Mucosa of rectum (tissue), 2 donors: ENCODE measurements at regions not wholly inside any gene's neighbourhood (a gene's known extent, or its start where the extent isn't known, plus 50 kb on each side); places are given as distances from the start of the nearest gene placed in this dataset.

Source experiments
- H3K27ac ChIP-seq, 2 donors: one replicate each; pipeline ENCODE4 v1.7.0; 2013; ENCODE audit warnings: inconsistent platforms in 2 of 2, low read depth in 2 of 2, low read length in 2 of 2
- H3K27me3 ChIP-seq, 2 donors: one replicate each; pipeline ENCODE4 v1.7.0; 2013; ENCODE audit warnings: low read length in 2 of 2; ENCODE audit not compliant: control insufficient read depth in 2 of 2, insufficient read depth in 2 of 2
- H3K36me3 ChIP-seq, 2 donors: one replicate each; pipeline ENCODE4 v1.7.0; 2013; ENCODE audit warnings: low read length in 2 of 2; ENCODE audit not compliant: control insufficient read depth in 2 of 2, insufficient read depth in 2 of 2
- H3K4me1 ChIP-seq, 2 donors: one replicate each; pipeline ENCODE4 v1.7.0; 2013; ENCODE audit warnings: low read length in 2 of 2, mild to moderate bottlenecking in 1 of 2; ENCODE audit not compliant: control insufficient read depth in 2 of 2, insufficient read depth in 2 of 2
- H3K4me3 ChIP-seq, 2 donors: one replicate each; pipeline ENCODE4 v1.7.0; 2013; ENCODE audit warnings: low read length in 2 of 2
- H3K9ac ChIP-seq, 2 donors: one replicate each; pipeline ENCODE4 v1.7.0; 2013; ENCODE audit warnings: low read length in 2 of 2, low read depth in 1 of 2, mild to moderate bottlenecking in 1 of 2
- H3K9me3 ChIP-seq, 2 donors: one replicate each; pipeline ENCODE4 v1.7.0; 2013; ENCODE audit warnings: low read length in 2 of 2; ENCODE audit not compliant: control insufficient read depth in 2 of 2
- donor health status: healthy.
- donor health status: Normal muscosa, but diverticular disease.

DNA sequence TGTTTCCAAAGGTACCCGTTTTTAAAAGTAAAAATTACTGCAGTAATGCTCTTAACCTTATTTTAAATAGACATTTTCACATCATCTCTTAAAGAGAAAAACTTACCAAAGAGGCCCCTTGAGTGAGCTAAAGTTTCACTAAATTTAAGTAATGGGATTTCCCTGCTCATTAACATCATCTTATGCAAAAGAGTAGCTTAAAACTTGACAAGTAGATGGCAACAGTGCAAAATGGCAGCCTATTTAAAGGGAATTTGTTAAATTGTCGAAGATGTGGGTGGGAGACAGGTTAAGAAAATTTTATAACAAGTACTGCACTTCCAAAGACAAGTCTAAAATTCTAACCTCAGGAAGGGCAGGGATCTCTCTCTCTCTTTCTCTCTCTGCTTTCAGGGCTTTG is 271.7 kb upstream of the LDB2 start:
- no peak overlapping the region for H3K27ac ChIP-seq
- no peaks in the 10 kb centered on the region for H3K4me1 ChIP-seq
- no peak overlapping the region for H3K9ac ChIP-seq
- H3K36me3 ChIP-seq = no peaks in the 10 kb centered on the region
- no peaks in the 10 kb centered on the region for H3K9me3 ChIP-seq
- no peaks in the 10 kb centered on the region for H3K27me3 ChIP-seq
- H3K4me3 ChIP-seq = no peak overlapping the region

DNA sequence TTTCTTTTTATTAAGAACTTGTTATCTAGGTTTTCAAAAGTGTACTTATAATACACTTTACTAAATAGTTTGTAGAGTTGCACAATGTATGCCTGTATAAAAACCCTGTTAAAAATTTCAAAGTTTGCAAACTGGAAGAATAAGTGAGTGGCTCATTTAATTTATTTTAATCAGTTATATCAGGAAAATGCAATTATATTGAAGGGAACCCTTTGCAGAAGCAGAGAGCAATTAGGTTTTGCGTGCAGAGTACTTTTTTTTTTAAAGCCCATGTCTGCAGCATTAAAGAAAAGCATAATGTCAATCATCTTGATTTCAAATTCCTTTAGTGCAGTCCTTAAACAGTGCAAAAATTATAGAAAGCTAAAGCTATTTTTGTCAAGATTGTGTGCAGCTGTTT is 271.3 kb upstream of the LDB2 start:
- Histone ChIP-seq H3K27ac (no peak overlapping the region), H3K36me3 (no peaks in the 10 kb centered on the region), H3K4me1 (no peaks in the 10 kb centered on the region), H3K9me3 (no peaks in the 10 kb centered on the region), H3K9ac (no peak overlapping the region), H3K27me3 (no peaks in the 10 kb centered on the region), H3K4me3 (no peak overlapping the region)

DNA sequence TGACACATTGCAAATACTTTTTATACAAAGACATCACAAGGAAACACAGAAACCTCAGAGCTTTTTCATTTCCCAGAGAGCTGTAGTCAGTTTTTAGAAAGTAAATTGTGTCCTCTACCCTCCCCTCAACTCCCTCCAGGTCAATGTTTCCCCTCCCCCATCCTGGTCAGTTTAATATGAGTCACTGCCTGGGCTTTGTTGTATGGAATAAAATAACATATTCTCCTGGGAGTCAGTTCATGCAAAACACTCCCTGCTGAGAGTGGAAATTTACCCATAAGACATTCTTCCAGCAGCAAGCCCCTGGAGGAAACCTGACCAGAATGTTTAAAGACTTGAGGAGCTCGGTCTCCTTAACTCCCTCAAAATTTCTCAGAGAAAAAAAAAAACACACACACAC is 270.1 kb upstream of the LDB2 start:
- H3K27ac ChIP-seq = no peak overlapping the region
- no peaks in the 10 kb centered on the region for H3K9me3 ChIP-seq
- H3K4me3 ChIP-seq = no peak overlapping the region
- no peaks in the 10 kb centered on the region for H3K4me1 ChIP-seq
- no peaks in the 10 kb centered on the region for H3K36me3 ChIP-seq
- H3K27me3 ChIP-seq = no peaks in the 10 kb centered on the region
- H3K9ac ChIP-seq = no peak overlapping the region

DNA sequence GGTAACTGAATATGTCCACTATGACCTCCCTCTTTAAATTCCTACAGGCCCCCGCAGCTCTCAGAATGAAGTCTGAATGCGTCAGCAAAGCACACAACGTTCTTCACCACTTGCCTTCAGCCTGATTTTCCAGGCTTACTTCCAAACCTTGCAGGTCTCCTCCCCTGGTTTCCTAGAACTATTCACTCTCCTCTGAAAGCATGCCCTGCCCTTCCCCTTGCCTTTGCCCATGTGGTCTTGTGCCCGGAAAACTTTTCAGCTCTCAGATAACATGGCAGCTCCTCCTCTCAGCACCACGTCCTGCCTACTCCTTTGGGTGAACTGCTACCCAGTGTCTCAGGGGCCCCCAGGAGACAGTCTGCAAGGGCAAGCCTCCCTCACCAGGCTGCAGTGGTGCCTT is 268.5 kb upstream of the LDB2 start:
- Histone ChIP-seq H3K27me3 (no peaks in the 10 kb centered on the region), H3K4me3 (no peak overlapping the region), H3K4me1 (no peaks in the 10 kb centered on the region), H3K9me3 (no peaks in the 10 kb centered on the region), H3K36me3 (no peaks in the 10 kb centered on the region), H3K9ac (no peak overlapping the region), H3K27ac (no peak overlapping the region)

DNA sequence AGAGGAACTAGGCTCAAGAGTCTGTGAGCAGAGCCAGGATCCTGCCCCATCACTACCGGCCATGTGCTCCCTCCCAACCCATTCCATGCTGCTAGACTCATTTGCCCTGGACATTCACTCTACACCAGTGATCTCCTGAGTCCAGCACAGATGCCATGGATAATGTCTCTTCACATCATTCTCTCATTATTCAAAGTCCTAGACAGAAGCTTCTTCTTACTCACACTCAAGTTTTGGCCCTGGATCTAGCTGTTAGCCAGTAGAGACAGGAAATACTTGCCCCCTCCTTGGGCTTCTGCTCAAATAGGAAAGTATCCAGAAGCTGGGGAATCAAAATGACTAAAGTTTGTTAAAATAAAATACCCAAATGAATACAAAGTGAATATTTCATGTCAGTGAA is 266.8 kb upstream of the LDB2 start:
- Histone ChIP-seq H3K27me3 (no peaks in the 10 kb centered on the region), H3K9me3 (no peaks in the 10 kb centered on the region), H3K27ac (no peak overlapping the region), H3K4me1 (no peaks in the 10 kb centered on the region), H3K9ac (no peak overlapping the region), H3K36me3 (no peaks in the 10 kb centered on the region), H3K4me3 (no peak overlapping the region)

DNA sequence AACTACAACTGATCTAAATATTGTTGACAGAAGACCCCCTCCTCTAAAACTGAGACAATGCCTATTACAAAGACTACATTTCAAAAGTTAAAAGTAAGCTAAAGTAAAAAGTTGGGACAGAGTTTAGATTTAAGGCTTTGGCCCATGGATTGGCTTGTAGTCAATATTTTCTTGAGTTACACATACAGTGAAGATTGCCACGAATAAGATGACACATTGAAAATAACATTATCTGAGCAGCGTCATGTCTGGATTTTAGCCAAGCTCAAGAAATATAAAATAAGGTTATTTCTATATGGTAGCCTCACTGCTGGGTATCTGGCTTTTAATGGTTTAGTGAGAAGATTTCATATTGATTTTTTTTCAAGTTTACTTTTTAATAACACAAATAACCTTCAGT is 266.2 kb upstream of the LDB2 start:
- no peak overlapping the region for H3K4me3 ChIP-seq
- no peak overlapping the region for H3K27ac ChIP-seq
- H3K9me3 ChIP-seq = no peaks in the 10 kb centered on the region
- no peaks in the 10 kb centered on the region for H3K36me3 ChIP-seq
- no peaks in the 10 kb centered on the region for H3K4me1 ChIP-seq
- no peaks in the 10 kb centered on the region for H3K27me3 ChIP-seq
- no peak overlapping the region for H3K9ac ChIP-seq

DNA sequence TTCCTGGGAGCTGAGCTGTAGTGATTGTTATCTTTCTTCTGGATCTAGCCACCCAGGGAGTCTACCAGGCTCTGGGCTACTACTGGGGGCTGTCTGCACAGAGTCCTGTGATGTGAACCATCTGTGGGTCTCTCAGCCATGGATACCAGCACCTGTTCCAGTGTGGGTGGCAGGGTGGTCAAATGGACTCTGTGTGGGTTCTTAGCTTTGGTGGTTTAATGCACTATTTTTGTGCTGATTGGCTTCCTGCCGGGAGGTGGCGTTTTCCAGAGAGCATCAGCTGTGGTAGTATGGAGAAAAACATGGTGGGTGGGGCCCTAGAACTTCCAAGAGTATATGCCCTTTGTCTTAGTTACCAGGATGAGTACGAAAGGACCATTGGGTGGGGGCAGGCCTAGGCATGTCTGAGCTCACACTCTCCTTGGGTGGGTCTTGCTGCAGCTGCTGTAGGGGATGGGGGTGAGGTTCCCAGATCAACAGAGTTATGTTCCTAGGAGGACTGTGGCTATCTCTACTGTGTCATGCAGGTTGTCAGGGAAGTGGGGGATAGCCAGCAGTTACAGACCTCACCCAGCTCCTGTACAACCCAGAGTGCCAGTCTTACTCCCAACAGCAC is 264.8 kb upstream of the LDB2 start:
- Histone ChIP-seq H3K9ac (no peak overlapping the region), H3K9me3 (no peaks in the 10 kb centered on the region), H3K27me3 (no peaks in the 10 kb centered on the region), H3K4me3 (no peak overlapping the region), H3K4me1 (no peaks in the 10 kb centered on the region), H3K36me3 (no peaks in the 10 kb centered on the region), H3K27ac (no peak overlapping the region)

DNA sequence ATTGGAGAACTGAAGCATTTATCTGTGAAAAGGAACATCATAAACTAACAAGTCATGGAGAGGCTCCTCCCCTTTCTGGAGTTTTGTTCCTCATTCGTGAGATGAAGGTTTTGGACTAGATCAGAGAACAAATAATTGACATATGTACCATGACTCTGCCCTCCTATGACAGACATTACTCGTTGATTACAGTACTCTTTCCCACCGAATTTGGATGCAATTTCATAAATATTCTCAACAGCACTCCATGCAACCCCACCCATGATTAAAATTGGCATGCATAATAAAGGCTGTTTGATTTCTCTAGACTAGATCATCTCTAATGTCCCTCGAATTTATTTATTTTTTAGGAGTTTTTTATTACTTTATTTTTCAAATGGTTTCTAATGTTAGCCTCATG is 258.9 kb upstream of the LDB2 start:
- no peaks in the 10 kb centered on the region for H3K4me1 ChIP-seq
- no peak overlapping the region for H3K27ac ChIP-seq
- H3K36me3 ChIP-seq = no peaks in the 10 kb centered on the region
- no peaks in the 10 kb centered on the region for H3K9me3 ChIP-seq
- H3K27me3 ChIP-seq = no peaks in the 10 kb centered on the region
- H3K9ac ChIP-seq = no peak overlapping the region
- H3K4me3 ChIP-seq = no peak overlapping the region

DNA sequence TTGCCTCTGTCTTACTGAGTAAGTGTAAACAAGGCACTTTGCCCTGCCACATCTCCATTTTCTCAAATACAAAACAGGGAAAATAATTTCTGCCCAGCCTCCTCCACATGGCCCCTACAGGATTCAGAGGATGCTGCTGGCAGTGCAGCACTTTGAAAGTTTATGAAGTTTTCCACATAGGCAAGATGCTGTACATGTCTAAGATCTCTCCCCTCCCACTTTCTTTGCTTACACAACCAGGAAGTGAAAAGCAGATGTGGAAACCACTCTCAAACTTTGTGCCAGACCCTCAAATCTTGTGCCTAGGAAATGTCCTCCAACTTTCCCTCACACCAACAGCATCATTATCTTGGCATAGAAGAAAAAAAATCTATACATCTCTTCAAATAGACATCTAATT is 257.0 kb upstream of the LDB2 start:
- H3K4me1 ChIP-seq = no peaks in the 10 kb centered on the region
- no peaks in the 10 kb centered on the region for H3K36me3 ChIP-seq
- H3K9me3 ChIP-seq = no peaks in the 10 kb centered on the region
- no peaks in the 10 kb centered on the region for H3K27me3 ChIP-seq
- H3K27ac ChIP-seq = no peak overlapping the region
- H3K4me3 ChIP-seq = no peak overlapping the region
- no peak overlapping the region for H3K9ac ChIP-seq

DNA sequence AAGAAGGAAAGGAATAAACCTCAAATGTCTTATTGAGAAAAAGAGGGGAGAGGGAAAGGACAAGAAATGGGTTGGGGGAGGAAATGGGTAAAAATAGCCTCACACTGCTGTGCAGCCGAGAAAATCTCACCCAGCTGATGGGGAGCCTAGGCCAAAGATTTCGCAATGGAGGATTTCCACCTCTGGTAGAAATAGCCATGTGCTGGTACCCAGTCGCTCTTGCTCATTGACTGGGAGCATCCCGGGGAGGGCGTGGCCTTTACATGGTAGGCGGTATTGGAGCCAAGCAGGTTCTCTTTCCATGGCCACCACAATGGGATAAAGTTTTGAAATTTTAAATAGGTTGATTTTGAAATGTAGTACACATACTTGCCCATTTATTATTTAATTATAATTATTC is 255.1 kb upstream of the LDB2 start:
- no peaks in the 10 kb centered on the region for H3K4me1 ChIP-seq
- no peaks in the 10 kb centered on the region for H3K27me3 ChIP-seq
- no peak overlapping the region for H3K27ac ChIP-seq
- no peaks in the 10 kb centered on the region for H3K36me3 ChIP-seq
- no peak overlapping the region for H3K4me3 ChIP-seq
- no peaks in the 10 kb centered on the region for H3K9me3 ChIP-seq
- H3K9ac ChIP-seq = no peak overlapping the region

DNA sequence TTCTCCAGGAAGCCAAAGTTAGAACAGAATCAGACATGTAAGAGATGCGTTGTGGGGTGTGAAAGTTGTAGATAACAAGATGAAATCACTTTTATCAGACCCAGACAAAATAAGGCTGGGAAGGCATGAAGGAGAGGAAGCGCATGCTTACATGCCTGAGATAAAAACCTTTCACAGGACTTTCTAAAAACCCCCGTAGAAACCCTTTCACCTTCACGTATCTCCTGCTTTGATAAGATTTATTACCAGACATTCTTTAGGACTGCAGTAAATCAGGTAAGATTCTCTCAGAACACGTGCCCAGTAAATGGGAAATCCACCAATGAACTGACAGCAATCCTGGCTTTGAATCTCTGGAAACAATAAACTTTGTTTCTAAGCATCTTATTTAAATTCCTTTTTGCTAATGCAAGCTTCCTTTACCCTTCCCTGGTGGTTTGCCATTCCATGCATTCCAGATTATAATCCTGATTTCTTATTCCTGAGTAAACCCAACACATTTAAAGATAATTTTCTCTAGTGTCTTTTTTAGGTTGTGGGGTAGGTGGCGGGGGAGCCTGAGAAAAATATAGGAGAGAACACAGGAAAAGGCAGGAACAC is 254.6 kb upstream of the LDB2 start:
- no peaks in the 10 kb centered on the region for H3K9me3 ChIP-seq
- no peak overlapping the region for H3K9ac ChIP-seq
- no peak overlapping the region for H3K27ac ChIP-seq
- no peaks in the 10 kb centered on the region for H3K36me3 ChIP-seq
- H3K4me3 ChIP-seq = no peak overlapping the region
- H3K27me3 ChIP-seq = no peaks in the 10 kb centered on the region
- no peaks in the 10 kb centered on the region for H3K4me1 ChIP-seq
